Left ventricle myocardium inferior (tissue), 1 donor: ENCODE measurements at regions not wholly inside any gene's neighbourhood (a gene's known extent, or its start where the extent isn't known, plus 50 kb on each side); places are given as distances from the start of the nearest gene placed in this dataset.
"Not testable (repeated sequence)": the region's sequence is repeated elsewhere in the genome, so short reads cannot be mapped to it uniquely, and the experiment has no call there.

Experiments
- DNase-seq: peaks from one replicate; pipeline ENCODE4 v3.0.0-alpha.2; 2020
- H3K27ac ChIP-seq: fragments of 200-600 bp; replicated peaks from 2 replicates; pipeline ENCODE4 v1.8.0; 2021
- H3K27me3 ChIP-seq: fragments of 200-600 bp; 2 replicates; pipeline ENCODE4 v1.8.0; 2021; ENCODE audit warnings: low read depth
- H3K36me3 ChIP-seq: fragments of 200-600 bp; 2 replicates; pipeline ENCODE4 v1.8.0; 2021
- H3K4me1 ChIP-seq: fragments of 200-600 bp; 2 replicates; pipeline ENCODE4 v1.8.0; 2021
- H3K4me3 ChIP-seq: fragments of 200-600 bp; 2 replicates; pipeline ENCODE4 v1.8.0; 2021; ENCODE audit warnings: mild to moderate bottlenecking, moderate library complexity
- H3K9me3 ChIP-seq: fragments of 200-600 bp; replicated peaks from 2 replicates; pipeline ENCODE4 v1.8.0; 2021
- intact Hi-C: fragments of 100-400 bp; cut with micrococcal nuclease; formaldehyde crosslinking; loops from one replicate; pipeline ENCODE4 v1.11.0; 2022
- TF ChIP-seq, protein P1 (sequence below): fragments of 200-600 bp; IDR thresholded peaks from 2 replicates; pipeline ENCODE4 v1.8.0; 2021; ENCODE audit warnings: antibody characterized with exemption, mild to moderate bottlenecking, borderline replicate concordance
- donor health status: DM: no; HTN: yes; CAD: no; lungs with severe emphysema.

DNA sequence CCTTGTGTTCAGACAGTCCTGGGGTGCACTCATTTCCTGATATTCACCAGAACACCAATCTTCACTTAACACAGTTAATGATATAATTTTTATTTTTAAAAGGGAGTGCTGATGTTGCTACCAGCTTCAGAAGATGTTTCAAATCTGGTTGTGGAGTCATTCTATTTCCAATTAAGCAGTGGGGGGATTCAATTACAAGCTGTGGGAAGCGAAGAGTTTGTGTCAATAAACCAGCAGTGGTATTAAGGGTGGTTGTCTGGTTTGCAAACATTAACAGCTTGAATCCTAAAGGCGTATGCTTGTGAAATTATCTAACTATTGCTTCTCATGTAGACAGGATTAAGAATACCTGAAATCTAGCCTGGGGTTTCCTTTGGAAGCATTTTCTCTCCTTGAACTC lies 1637.5 kb upstream of the GOT2 start:
- DNase-seq: no peak
- Histone ChIP-seq H3K27ac (no peak overlapping the region), H3K36me3 (no peaks in the 10 kb centered on the region), H3K9me3 (no peaks in the 10 kb centered on the region), H3K4me1 (no peaks in the 10 kb centered on the region), H3K4me3 (no peak overlapping the region), H3K27me3 (no peaks in the 10 kb centered on the region)
- TF ChIP-seq, protein P1, sequence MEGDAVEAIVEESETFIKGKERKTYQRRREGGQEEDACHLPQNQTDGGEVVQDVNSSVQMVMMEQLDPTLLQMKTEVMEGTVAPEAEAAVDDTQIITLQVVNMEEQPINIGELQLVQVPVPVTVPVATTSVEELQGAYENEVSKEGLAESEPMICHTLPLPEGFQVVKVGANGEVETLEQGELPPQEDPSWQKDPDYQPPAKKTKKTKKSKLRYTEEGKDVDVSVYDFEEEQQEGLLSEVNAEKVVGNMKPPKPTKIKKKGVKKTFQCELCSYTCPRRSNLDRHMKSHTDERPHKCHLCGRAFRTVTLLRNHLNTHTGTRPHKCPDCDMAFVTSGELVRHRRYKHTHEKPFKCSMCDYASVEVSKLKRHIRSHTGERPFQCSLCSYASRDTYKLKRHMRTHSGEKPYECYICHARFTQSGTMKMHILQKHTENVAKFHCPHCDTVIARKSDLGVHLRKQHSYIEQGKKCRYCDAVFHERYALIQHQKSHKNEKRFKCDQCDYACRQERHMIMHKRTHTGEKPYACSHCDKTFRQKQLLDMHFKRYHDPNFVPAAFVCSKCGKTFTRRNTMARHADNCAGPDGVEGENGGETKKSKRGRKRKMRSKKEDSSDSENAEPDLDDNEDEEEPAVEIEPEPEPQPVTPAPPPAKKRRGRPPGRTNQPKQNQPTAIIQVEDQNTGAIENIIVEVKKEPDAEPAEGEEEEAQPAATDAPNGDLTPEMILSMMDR: no peak
- intact Hi-C loops: no loop called here

DNA sequence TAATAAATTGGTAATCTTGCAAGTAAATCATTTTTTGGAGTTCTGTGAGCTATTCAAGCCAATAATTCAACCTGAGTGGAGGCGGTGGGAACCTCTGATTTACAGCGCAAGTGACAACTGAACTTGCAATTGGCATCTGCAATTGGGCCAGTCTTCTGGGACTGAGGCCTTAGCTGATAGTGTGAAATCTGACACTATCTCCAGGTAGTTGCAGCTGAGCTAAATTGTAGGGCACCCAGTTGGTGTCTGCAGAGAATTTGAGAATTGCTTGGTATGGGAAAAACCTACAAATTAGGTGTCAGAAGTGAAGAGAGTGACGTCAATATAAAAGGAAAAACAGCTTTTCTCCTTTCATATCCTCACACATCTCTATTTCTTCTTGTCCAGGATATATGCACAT lies 1633.6 kb upstream of the GOT2 start:
- no peaks in the 10 kb centered on the region for H3K9me3 ChIP-seq
- H3K36me3 ChIP-seq: no peaks in the 10 kb centered on the region
- no peak for DNase-seq
- H3K4me3 ChIP-seq: no peak overlapping the region
- TF ChIP-seq, protein P1: no peak
- H3K27ac ChIP-seq: no peak overlapping the region
- H3K4me1 ChIP-seq: no peaks in the 10 kb centered on the region
- intact Hi-C loops: no loop called here
- no peaks in the 10 kb centered on the region for H3K27me3 ChIP-seq

DNA sequence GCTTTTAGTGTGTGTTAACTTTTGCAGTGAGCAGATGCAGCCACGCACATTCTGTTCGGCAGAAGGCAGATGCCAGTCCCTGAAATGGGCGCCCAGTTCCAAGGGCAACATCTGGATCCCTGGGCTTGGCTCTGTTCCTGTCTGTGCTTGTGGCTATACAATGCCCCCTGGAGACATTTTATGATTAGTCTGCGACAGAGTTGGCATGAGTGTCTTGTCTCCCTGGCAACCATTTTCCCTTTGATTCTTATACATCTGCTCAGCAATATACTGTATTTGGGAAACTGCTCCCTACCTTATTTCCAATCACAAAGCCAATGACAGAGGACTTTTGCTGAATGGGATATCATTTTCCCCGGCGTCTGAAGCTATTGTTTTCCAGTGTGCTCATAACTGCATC lies 1629.5 kb upstream of the GOT2 start:
- Histone ChIP-seq H3K4me3 (no peak overlapping the region), H3K27ac (no peak overlapping the region), H3K4me1 (no peaks in the 10 kb centered on the region), H3K36me3 (no peaks in the 10 kb centered on the region), H3K27me3 (no peaks in the 10 kb centered on the region), H3K9me3 (no peaks in the 10 kb centered on the region)
- TF ChIP-seq, protein P1: no peak
- intact Hi-C loops: no loop called here
- DNase-seq: no peak

DNA sequence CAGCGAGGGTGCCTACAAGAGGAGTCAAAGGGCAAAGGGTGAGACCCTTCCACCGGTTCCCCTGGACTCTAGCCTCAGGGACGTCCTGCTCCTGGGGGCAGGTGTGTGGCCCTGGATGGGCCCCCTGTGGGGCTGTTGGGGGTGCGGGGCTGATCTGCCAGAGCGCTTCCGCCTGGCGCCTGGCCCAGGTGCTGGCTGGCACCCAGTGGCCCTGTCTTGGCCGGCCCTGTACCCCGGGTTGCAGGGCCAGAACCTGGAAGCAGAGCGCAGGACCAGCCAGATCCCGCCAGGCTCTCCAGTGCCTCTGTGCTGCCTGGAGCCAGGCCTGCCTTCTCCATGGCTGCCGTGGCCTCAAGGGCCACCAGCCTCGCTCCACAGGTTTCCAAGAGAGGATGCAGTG lies 1625.8 kb upstream of the GOT2 start:
- DNase-seq, intact Hi-C loops, H3K27me3 ChIP-seq, H3K36me3 ChIP-seq, H3K27ac ChIP-seq, H3K4me3 ChIP-seq, H3K4me1 ChIP-seq, H3K9me3 ChIP-seq: not testable (repeated sequence)

DNA sequence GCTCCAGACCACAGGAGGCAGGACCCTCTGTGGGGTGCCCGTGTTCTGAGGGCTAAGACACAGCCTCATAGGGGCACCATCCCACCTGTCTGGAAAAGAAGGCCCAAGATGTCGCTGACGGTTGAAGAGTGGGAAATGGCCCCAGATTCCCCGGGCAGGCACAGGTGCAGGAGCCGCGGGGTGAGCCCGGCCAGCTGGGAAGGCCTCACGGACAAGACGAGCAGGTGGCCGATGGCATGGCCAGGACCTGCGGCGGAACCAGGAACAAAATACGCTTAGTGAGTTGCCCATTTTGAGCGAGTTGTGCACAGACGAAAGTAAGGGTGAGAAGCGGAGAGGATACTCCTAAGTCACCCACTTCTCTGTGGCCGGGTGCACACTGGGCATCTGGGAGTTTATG lies 1625.3 kb upstream of the GOT2 start:
- H3K9me3 ChIP-seq, DNase-seq, H3K27ac ChIP-seq, H3K36me3 ChIP-seq, H3K4me3 ChIP-seq, intact Hi-C loops, H3K27me3 ChIP-seq, H3K4me1 ChIP-seq: not testable (repeated sequence)

DNA sequence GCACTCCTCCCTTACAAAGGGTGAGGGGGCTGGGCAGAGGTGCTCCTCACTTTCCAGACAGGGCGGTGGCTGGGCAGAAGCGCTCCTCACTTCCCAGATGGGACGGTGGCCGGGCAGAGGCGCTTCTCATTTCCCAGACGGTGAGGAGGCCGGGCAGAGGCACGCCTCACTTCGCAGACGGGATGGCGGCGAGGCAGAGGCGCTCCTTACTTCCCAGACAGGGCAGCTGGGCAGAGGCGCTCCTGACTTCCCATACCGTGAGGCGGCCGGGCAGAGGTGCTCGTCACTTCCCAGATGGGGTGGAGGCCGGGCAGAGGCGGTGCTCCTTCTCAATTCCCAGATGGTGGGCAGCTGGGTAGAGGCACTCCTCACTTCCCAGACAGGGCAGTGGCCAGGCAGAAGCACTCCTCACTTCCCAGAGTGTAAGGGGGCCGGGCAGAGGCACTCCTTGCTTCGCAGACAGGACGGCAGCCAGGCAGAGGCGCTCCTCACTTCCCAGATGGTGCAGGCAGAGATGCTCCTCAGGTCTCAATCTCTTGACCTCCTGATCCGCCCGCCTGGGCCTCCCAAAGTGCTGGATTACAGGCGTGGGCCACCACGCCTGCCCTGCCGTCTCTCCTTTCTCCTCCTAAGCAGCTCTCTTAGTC lies 1623.9 kb upstream of the GOT2 start:
- H3K4me3 ChIP-seq, H3K27me3 ChIP-seq, intact Hi-C loops, H3K36me3 ChIP-seq, H3K27ac ChIP-seq, H3K9me3 ChIP-seq, H3K4me1 ChIP-seq, DNase-seq: not testable (repeated sequence)

DNA sequence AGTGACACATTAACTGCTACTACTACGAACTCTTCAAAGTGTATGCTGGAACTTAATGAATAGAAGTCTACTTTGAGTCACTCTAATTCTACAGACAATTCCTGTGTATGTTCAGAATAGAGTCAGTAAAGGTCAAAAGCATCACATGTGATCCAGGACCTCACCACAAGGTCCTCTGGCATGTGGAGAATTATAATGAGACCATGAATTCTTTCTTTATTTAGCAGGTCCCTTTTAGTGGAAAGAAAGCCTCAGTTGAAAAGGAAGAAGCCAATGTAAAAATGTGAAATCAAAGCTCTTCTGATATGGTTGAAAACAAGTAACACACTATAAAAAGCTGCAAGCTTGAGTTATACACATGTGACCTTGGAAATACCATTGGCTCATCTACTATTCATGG lies 1612.1 kb upstream of the GOT2 start:
- Histone ChIP-seq H3K9me3 (no peaks in the 10 kb centered on the region), H3K4me3 (no peak overlapping the region), H3K27ac (no peak overlapping the region), H3K36me3 (no peaks in the 10 kb centered on the region), H3K4me1 (no peaks in the 10 kb centered on the region), H3K27me3 (no peaks in the 10 kb centered on the region)
- intact Hi-C loops: no loop called here
- no peak for DNase-seq
- TF ChIP-seq, protein P1: no peak
